ENCODE measurements at regions not wholly inside any gene's neighbourhood (a gene's known extent, or its start where the extent isn't known, plus 50 kb on each side); places are given as distances from the start of the nearest gene placed in this dataset.

- ATAC-seq (no peak), DNase-seq (no peak)
- intact Hi-C loops (cut with DNase I): no loop called here
Measured at GRCh38 chr9:16924311-16924915, 53.9 kb upstream of the BNC2 start.

GRCh38 chr9:16921855-16922254 lies 51.4 kb upstream of the BNC2 start:
- Histone ChIP-seq H3K27ac (no peak overlapping the region), H3K4me1 (no peaks in the 10 kb centered on the region), H3K9me3 (no peaks in the 10 kb centered on the region), H3K4me3 (no peak overlapping the region), H3K27me3 (no peaks in the 10 kb centered on the region), H3K36me3 (replicated peaks in 1 of 2; ENCODE audit: insufficient read depth in 1 of 2, low read depth in 2 of 2) (no peaks in the 10 kb centered on the region)
- TF ChIP-seq POLR2A (IDR thresholded peaks at IDR 0.05) (no peak), CTCF (IDR thresholded peaks at IDR 0.05) (peak in 1 of 7 experiments; percentile 26)
- ATAC-seq (no peak), DNase-seq (no peak)
- 44 to 50% methylated on average over 3 of the region's 3 CpGs for WGBS, 2 donors
- intact Hi-C loops (cut with DNase I): no loop called here

More at GRCh38 chr9:16924311-16924915, 53.9 kb upstream of the BNC2 start:
- TF ChIP-seq CTCF (IDR thresholded peaks at IDR 0.05) (no peak), POLR2A (IDR thresholded peaks at IDR 0.05) (no peak)
- H3K27ac ChIP-seq: no peak overlapping the region
- H3K4me3 ChIP-seq: no peak overlapping the region
- WGBS, 2 donors: 92 to 96% methylated on average over 16 to 25 of the region's 32 CpGs
- H3K4me1 ChIP-seq: no peaks in the 10 kb centered on the region
- H3K27me3 ChIP-seq: no peaks in the 10 kb centered on the region
- no peaks in the 10 kb centered on the region for H3K9me3 ChIP-seq
- H3K36me3 ChIP-seq (replicated peaks in 1 of 2; ENCODE audit: insufficient read depth in 1 of 2, low read depth in 2 of 2): no peaks in the 10 kb centered on the region
